HUES64 (cell line): ENCODE measurements at regions not wholly inside any gene's neighbourhood (a gene's known extent, or its start where the extent isn't known, plus 50 kb on each side); places are given as distances from the start of the nearest gene placed in this dataset.

ENCODE experiments used
- H3K27ac ChIP-seq: 2 replicates; pipeline ENCODE4 v1.7.0; 2013; ENCODE audit warnings: low read depth, low read length, inconsistent platforms
- H3K27me3 ChIP-seq: 2 replicates; pipeline ENCODE4 v1.6.1; 2013; ENCODE audit warnings: mild to moderate bottlenecking, low read length; ENCODE audit not compliant: insufficient read depth
- H3K36me3 ChIP-seq: 2 replicates; pipeline ENCODE4 v1.6.1; 2013; ENCODE audit warnings: mild to moderate bottlenecking, low read length; ENCODE audit not compliant: insufficient read depth
- H3K4me1 ChIP-seq: 2 replicates; pipeline ENCODE4 v1.6.1; 2013; ENCODE audit warnings: mild to moderate bottlenecking, low read length, moderate library complexity; ENCODE audit not compliant: insufficient read depth
- H3K4me3 ChIP-seq: 2 replicates; pipeline ENCODE4 v1.5.1; 2013; ENCODE audit warnings: mild to moderate bottlenecking, low read length, moderate library complexity
- H3K9ac ChIP-seq: 2 replicates; pipeline ENCODE4 v1.6.1; 2013; ENCODE audit warnings: mild to moderate bottlenecking, low read depth, low read length
- H3K9me3 ChIP-seq: 2 replicates; pipeline ENCODE4 v1.6.1; 2013; ENCODE audit warnings: low read depth, low read length; ENCODE audit not compliant: insufficient read depth
- WGBS: fragments of 150-250, 120-280 bp; methylation state at CpG from one replicate; pipeline ENCODE4 v1.1.7; 2013; ENCODE audit warnings: missing lambda C conversion rate; 5-methylcytosine and 5-hydroxymethylcytosine counted together

GRCh38 chr21:22399681-22400514, 1401.7 kb downstream of the NCAM2 start:
- no peaks in the 10 kb centered on the region for H3K27me3 ChIP-seq
- H3K36me3 ChIP-seq = no peaks in the 10 kb centered on the region
- H3K9me3 ChIP-seq = peaks cover 3% of the 10 kb centered on the region; the same call in 1 of the 2 replicates
- H3K4me1 ChIP-seq = no peaks in the 10 kb centered on the region
- H3K27ac ChIP-seq = no peak overlapping the region
- H3K4me3 ChIP-seq = no peak overlapping the region
- WGBS = 100% methylated on average over 1 of the region's 1 CpG
- no peak overlapping the region for H3K9ac ChIP-seq

DNA sequence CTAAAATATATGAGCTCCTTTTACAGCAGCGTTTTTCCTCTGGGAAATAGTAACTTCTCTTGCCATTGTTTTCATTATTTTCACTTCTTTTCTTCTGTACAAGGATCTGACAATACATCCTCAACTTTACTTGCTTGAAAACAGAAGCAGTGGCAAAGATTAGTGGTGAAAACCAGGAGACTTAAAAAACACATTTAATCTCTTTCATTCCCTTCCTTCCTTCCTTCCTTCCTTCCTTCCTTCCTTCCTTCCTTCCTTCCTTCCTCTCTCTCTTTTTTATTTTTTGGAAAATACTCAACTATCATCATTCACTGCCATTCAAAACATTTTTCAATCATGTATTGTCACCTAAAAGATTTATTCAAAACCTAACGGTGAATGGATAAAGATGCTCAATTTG, 1411.4 kb downstream of the NCAM2 start:
- WGBS = 89% methylated on average over 2 of the region's 2 CpGs
- no peaks in the 10 kb centered on the region for H3K36me3 ChIP-seq
- no peaks in the 10 kb centered on the region for H3K27me3 ChIP-seq
- H3K9me3 ChIP-seq = no peaks in the 10 kb centered on the region
- no peaks in the 10 kb centered on the region for H3K4me1 ChIP-seq
- H3K27ac ChIP-seq = no peak overlapping the region
- no peak overlapping the region for H3K4me3 ChIP-seq
- H3K9ac ChIP-seq = no peak overlapping the region

GRCh38 chr21:22416555-22416954, 1418.3 kb downstream of the NCAM2 start:
- H3K4me3 ChIP-seq = no peak overlapping the region
- H3K36me3 ChIP-seq = no peaks in the 10 kb centered on the region
- no peak overlapping the region for H3K27ac ChIP-seq
- H3K9me3 ChIP-seq = no peaks in the 10 kb centered on the region
- H3K27me3 ChIP-seq = no peaks in the 10 kb centered on the region
- WGBS = no CpG with 5 or more reads among the region's 1 CpG
- no peaks in the 10 kb centered on the region for H3K4me1 ChIP-seq
- H3K9ac ChIP-seq = no peak overlapping the region

GRCh38 chr21:22421416-22422180, 1423.4 kb downstream of the NCAM2 start:
- no peaks in the 10 kb centered on the region for H3K27me3 ChIP-seq

GRCh38 chr21:22438428-22439086, 1440.3 kb downstream of the NCAM2 start:
- Histone ChIP-seq H3K27ac (no peak overlapping the region), H3K9ac (no peak overlapping the region), H3K4me3 (no peak overlapping the region), H3K4me1 (no peaks in the 10 kb centered on the region), H3K27me3 (no peaks in the 10 kb centered on the region), H3K36me3 (no peaks in the 10 kb centered on the region), H3K9me3 (0 out of 2 replicates have a peak, but pooled peaks cover 3% of the 10 kb centered on the region)
- 95% methylated on average over 7 of the region's 8 CpGs for WGBS

More at GRCh38 chr21:22421416-22422180, 1423.4 kb downstream of the NCAM2 start:
- no peaks in the 10 kb centered on the region for H3K4me1 ChIP-seq
- no peaks in the 10 kb centered on the region for H3K9me3 ChIP-seq
- H3K9ac ChIP-seq = no peak overlapping the region
- no peak overlapping the region for H3K4me3 ChIP-seq
- WGBS = 94% methylated on average over 5 of the region's 6 CpGs
- H3K36me3 ChIP-seq = no peaks in the 10 kb centered on the region
- H3K27ac ChIP-seq = no peak overlapping the region

- WGBS = 96% methylated on average over 4 of the region's 5 CpGs
- no peak overlapping the region for H3K9ac ChIP-seq
- no peaks in the 10 kb centered on the region for H3K4me1 ChIP-seq
These were observed 1446.8 kb downstream of the NCAM2 start for GRCh38 chr21:22444990-22445389.

DNA sequence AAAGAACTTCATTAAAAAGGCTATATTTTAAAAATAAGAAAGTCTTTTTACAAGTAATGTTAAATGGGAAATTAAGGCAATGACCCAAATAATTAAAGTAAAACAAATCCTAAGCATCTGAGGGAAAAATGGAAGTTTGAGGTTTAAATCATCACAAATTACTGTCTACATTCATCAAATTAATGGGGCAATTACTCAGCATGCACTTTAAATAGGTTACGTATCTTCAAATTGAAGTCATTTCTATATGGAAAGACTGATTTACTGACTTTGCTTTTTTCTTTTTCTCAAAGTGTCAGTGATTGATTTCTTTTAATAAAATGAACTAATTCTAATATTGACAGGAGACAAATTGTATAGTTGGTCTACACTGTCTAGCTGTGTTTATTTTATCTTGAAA, 1452.3 kb downstream of the NCAM2 start:
- WGBS = no CpG with 5 or more reads among the region's 1 CpG
- H3K9ac ChIP-seq = no peak overlapping the region
- no peak overlapping the region for H3K27ac ChIP-seq
- no peaks in the 10 kb centered on the region for H3K36me3 ChIP-seq
- no peaks in the 10 kb centered on the region for H3K27me3 ChIP-seq
- H3K9me3 ChIP-seq = no peaks in the 10 kb centered on the region
- no peak overlapping the region for H3K4me3 ChIP-seq
- H3K4me1 ChIP-seq = no peaks in the 10 kb centered on the region

More at GRCh38 chr21:22444990-22445389, 1446.8 kb downstream of the NCAM2 start:
- no peak overlapping the region for H3K27ac ChIP-seq
- 0 out of 2 replicates have a peak, but pooled peaks cover 3% of the 10 kb centered on the region for H3K9me3 ChIP-seq
- no peak overlapping the region for H3K4me3 ChIP-seq
- H3K27me3 ChIP-seq = no peaks in the 10 kb centered on the region
- no peaks in the 10 kb centered on the region for H3K36me3 ChIP-seq

DNA sequence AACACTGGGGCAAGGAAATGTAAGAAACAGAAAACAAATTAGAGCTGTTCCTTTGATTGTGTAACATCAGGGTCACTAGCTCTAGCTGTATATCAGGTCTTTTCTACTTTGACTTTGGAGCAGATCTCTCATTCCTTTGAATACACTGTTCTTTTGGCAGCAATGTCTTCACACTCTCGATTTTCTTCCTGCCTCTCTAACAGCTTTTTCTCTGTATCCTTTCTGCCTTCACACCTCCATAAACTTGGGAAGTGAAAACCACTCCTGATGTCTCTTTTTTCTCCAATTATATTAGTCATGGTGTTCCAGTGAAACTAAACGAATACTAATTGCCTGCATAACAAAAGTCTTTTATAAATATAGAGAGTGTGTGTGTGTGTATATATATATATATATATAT, 1458.0 kb downstream of the NCAM2 start:
- 86% methylated on average over 1 of the region's 2 CpGs for WGBS

DNA sequence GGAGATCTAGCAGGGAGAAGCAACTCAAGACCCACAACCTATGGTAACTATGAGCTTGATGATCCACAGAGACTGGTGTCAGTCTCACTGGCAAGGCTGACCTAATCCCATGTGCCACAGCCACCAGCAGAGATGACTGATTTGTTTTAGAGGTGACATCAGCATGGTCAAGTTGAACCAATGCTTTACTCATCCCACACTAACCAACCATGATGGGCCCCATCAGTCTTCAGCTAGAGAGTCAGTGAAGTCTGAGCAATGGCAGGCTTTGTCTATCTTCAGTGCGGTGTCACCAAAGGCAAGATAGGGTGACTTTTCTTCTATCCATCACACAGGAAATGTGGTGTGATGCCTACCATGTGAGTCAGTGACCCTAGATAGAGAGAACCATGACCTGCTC, 1470.7 kb downstream of the NCAM2 start:
- Histone ChIP-seq H3K36me3 (no peaks in the 10 kb centered on the region), H3K4me1 (no peaks in the 10 kb centered on the region), H3K27me3 (no peaks in the 10 kb centered on the region), H3K4me3 (no peak overlapping the region), H3K9ac (no peak overlapping the region), H3K27ac (no peak overlapping the region), H3K9me3 (no peaks in the 10 kb centered on the region; the same call in 1 of the 2 replicates)
- 94% methylated on average over 1 of the region's 1 CpG for WGBS

More for the DNA sequence above, 1458.0 kb downstream of the NCAM2 start:
- Histone ChIP-seq H3K4me3 (no peak overlapping the region), H3K36me3 (no peaks in the 10 kb centered on the region), H3K27me3 (no peaks in the 10 kb centered on the region), H3K9me3 (no peaks in the 10 kb centered on the region), H3K9ac (no peak overlapping the region), H3K4me1 (no peaks in the 10 kb centered on the region), H3K27ac (no peak overlapping the region)

DNA sequence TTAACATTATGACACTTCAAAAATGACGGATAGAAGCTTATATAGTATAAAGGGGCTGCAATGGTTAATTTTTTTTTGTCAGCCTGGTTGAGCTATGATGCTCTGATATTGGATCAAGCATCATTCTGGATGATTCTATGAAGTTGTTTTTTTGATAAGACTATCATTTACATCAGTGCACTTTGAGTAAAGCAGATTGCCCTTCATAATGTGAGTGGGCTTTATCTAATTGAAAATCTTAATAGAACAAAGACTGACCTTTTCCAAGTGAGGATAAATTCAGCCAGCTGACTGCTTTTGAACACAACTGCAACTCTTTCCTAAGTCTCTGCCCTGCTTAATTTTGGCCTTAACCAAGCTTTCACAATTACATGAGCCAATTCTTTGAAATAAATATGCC, 1476.2 kb downstream of the NCAM2 start:
- 93% methylated on average over 1 of the region's 1 CpG for WGBS
- no peaks in the 10 kb centered on the region for H3K36me3 ChIP-seq
- no peak overlapping the region for H3K4me3 ChIP-seq
- no peak overlapping the region for H3K9ac ChIP-seq
- no peaks in the 10 kb centered on the region for H3K4me1 ChIP-seq
- no peaks in the 10 kb centered on the region for H3K9me3 ChIP-seq
- H3K27me3 ChIP-seq = no peaks in the 10 kb centered on the region
- H3K27ac ChIP-seq = no peak overlapping the region

DNA sequence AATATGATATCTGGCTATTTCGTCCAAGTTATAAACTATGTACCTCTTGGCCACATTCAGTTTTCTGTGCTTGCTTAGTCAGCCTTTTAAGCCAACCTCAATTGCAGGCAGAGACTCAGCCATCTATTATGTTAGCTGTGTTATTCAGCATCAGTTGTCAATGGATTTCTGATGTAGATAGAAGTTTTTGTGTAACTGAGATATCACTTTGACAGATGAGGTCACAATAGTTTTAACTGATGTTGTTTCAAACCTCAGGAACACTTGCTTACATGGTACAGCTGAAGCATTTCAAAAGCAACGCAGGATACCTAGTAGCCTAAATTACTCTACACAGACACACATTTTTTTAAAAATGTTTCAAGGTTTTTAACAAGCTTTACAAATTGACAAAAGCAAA, 1478.0 kb downstream of the NCAM2 start:
- no peaks in the 10 kb centered on the region for H3K4me1 ChIP-seq
- WGBS = 100% methylated on average over 2 of the region's 2 CpGs
- H3K9me3 ChIP-seq = no peaks in the 10 kb centered on the region
- H3K27me3 ChIP-seq = no peaks in the 10 kb centered on the region
- no peak overlapping the region for H3K9ac ChIP-seq
- no peak overlapping the region for H3K27ac ChIP-seq
- no peaks in the 10 kb centered on the region for H3K36me3 ChIP-seq
- no peak overlapping the region for H3K4me3 ChIP-seq
